Skin of body (tissue), 1 donor: ENCODE measurements at regions not wholly inside any gene's neighbourhood (a gene's known extent, or its start where the extent isn't known, plus 50 kb on each side); places are given as distances from the start of the nearest gene placed in this dataset.
A peak's percentile ranks its signal among the peaks of the same experiment; 100 is the strongest.

Experiments used
- DNase-seq: peaks from one replicate; lab custom pipeline; 2025; lab: John Stamatoyannopoulos, UW

GRCh38 chr5:68407311-68408239 lies 192.0 kb downstream of the PIK3R1 start:
- DNase-seq = no peak

GRCh38 chr5:68408345-68408871 lies 192.9 kb downstream of the PIK3R1 start:
- DNase-seq = no peak

GRCh38 chr5:68409259-68409658 lies 193.7 kb downstream of the PIK3R1 start:
- DNase-seq = no peak

DNA sequence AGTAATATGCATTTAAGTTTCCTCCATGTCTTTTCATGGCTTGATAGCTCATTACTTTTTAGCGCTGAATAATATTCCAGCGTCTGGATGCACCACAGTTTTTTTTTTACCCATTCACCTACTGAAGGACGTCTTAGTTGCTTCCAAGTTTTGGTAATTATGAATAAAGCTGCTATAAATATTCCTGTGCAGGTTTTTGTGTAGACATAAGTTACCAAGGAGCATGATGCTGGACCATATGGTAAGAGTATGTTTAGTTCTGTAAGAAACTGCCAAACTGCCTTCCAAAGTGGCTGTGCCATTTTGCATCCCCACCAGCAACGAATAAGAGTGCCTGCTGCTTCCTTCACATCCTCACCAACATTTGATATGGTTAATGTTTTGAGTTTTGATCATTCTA lies 195.6 kb downstream of the PIK3R1 start:
- no peak for DNase-seq

DNA sequence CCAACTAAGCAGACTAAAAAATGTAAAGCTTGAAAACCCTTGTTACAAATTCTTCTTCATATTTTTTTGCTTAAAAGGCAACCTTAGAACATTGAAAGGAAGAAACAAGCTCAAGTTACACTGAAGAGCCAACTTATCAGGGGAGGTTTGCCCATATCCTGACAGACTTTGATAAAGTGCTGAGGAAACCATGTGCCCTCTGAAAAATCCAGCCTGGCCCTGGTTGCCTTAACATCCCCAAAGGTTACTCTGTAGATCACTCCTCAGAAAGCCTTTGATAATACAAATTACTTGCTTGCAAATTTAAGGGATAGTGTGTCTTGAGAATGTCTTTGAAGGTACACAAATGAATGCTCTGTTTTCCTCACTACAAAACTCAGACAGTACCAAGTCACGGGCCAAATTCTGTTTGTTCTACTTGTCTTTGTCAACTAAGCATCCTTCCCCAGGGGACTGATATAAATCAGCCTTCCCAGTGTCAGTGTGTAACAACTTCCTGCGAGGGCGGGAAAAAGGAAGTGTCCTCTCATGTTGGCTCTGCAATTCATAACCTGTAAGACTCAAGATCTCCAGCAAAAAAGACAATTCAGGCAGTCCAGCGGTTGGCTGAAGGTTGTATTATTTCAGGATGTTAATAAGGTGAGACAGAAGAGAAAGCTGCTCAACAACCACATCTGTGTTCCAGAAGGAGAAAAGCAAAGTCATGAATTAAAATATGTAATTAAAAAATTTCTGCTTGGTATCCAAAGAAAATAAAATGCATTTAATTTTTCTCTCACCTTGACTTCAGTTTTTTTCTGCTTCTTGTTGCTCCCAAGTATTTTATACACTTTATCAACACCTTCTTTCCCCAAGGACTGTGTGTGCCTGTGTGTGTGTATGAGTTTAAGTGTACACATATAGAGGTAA lies 199.9 kb downstream of the PIK3R1 start:
- no peak for DNase-seq

- no peak for DNase-seq
Observed at GRCh38 chr5:68416714-68417113, 201.2 kb downstream of the PIK3R1 start.

GRCh38 chr5:68418201-68418600 lies 202.6 kb downstream of the PIK3R1 start:
- DNase-seq = no peak

DNA sequence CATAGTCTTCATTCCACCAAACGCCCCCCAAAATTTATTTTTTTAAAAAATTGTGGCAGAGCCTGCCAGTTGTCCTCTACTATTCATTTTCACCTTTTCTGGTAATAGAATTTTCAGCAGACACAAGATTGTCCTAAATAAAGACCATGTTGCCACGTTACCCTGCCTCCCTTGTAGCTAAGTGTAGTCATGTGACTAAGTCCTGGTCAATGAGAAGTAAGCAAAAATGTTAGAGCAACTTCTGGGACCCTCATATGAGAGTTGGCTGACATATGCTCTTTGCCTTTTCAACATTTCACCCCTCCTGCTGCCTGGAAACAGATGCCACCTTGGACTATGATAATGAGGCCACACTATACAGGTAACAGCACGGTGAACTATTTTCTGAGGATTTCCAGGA lies 203.1 kb downstream of the PIK3R1 start:
- no peak for DNase-seq

DNA sequence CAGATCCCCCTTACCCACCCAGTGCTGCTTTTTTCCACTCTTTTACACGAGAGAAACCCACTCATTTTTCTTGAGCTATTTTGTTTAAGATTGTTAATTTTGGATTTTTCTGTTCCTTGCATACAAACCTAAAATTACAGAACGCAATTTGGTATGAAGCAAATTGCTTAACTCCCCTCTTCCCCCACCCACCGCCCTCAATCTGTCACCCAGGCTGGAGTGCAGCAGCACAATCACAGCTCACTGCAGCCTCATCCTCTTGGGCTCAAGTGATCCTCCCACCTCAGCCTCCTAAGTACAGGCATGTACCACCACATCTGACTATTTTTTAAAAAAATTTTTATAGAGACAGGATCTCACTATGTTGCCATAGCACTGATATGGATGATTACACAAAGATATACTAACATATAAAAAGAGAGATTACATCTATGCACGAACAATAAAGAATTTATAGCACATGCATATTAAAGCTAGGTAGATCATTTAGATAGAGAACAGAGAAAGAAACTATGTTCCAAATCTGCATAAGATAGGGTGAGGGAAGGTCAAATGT lies 203.6 kb downstream of the PIK3R1 start:
- DNase-seq = no peak

- DNase-seq = no peak
Observed at GRCh38 chr5:68419637-68420452, 204.3 kb downstream of the PIK3R1 start.

DNA sequence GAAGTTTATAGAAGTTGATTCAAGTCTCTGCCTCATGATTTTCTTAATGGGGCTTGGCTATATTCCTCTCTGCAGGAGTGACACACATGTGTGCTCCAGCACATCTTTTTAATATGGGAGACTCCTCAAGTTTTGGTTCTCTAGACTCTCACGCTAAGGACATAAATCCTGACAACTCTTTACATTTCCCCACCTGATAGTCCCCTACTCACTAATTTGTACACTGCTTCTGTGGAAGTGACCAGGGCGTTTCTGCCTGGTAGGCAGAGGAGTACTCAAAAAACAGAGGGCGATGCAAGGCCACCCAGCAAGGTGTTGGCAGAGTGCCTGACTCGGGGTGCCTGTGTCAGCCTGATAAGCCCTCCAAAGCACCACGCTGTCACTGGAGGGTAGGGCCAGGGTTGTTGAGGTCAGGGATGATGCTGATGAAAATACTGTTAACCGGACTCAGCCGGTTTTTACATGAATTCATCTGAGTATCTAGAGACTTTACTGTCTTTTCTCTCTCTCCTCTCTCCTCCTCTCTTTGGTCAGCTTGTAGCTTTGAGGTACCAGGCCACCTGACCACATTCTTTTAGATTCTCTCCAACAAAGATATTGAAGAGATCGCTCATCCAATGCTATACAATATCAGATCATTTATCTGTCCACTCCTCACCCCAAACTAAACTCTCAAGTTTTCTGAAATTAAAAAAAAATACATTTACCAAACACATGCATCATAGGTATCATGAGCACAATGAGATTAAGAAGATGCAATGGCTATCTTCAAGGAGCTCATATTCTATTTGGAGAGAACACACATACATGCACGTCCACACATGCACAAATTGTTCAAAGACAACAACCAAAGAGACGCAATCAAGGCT lies 205.2 kb downstream of the PIK3R1 start:
- peak; percentile 14 for DNase-seq

DNA sequence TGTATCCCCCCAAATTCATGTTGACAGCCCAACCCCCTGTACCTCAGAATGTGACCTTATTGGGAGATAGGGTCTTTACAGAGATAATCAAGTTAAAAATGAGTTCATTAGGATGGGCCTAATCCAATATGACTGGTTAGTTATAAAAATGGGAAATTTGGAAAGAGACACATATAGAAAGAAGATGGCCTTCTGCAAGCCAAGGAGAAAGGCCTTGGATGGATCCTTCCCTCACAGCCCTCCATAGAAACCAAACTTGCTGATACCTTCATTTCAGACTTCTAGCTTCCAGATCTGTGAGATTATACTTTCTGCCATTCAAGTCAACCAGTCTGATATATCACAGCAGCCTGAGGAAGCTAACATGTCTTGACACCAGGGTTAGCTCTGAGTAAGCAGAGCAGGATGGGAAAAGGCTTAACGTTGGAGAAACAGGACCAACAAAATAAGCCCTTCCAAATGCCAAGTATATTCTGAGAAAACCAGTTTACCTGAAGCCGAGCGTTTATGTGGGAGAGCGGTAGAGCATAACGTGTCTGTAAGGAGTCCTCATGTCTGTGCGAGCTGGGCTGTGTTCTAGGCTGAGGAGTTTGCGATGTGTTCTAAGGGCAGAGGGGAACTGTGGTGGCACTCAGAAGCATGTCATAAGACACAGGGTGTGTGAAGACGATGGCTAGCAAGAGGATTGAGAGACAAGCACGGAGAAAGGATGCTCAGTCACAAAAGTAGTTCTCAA lies 206.1 kb downstream of the PIK3R1 start:
- DNase-seq = no peak

DNA sequence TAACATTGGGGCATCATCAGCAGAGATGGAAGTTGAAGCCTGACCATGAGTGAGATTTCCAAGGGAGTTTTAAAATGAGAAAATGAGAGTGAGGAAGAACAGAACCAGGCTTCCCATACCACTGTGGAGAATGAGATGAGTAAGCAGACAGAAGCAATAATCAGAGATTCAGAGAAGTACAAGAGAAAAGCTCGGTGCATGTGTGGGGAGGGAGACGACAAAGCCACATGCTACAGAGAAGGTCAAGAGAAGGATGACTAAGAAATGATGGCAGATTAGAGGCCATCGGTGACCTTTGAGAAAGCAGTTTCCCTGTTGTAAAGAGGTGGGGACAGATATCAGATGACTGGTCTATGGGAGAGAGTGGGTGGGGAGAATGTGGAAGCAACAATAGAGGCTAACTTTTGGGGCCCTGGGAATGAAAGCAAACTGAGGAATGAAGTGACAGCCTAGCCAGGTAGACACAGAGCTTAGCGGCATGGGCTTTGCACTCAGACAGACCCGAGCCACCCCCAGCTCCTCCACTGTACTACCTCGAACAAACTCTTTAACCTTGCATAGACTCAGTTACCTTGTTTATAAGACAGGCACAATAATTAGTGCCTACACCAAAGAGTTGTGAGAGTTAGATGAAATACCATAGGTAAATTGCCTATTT lies 207.7 kb downstream of the PIK3R1 start:
- DNase-seq = no peak

GRCh38 chr5:68424799-68425537 lies 209.4 kb downstream of the PIK3R1 start:
- peak; percentile 12 for DNase-seq

DNA sequence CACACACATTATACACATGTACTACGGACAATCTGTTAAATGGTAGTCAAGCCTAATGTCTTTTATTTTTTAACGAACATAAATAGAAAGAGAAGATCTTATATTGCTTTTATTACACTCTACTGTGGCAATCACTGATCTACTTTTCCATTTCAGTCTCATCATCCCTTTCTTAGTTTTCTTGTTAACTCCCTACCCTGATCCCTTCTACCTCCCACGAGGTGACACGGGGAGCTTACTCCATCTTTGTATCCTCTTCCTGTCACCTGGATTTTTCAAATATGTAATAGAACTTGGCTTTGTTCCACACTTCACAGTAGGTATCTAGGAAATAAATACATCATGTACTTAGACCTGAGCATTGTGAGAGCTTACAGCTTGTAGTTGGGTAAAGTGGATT lies 211.0 kb downstream of the PIK3R1 start:
- no peak for DNase-seq

DNA sequence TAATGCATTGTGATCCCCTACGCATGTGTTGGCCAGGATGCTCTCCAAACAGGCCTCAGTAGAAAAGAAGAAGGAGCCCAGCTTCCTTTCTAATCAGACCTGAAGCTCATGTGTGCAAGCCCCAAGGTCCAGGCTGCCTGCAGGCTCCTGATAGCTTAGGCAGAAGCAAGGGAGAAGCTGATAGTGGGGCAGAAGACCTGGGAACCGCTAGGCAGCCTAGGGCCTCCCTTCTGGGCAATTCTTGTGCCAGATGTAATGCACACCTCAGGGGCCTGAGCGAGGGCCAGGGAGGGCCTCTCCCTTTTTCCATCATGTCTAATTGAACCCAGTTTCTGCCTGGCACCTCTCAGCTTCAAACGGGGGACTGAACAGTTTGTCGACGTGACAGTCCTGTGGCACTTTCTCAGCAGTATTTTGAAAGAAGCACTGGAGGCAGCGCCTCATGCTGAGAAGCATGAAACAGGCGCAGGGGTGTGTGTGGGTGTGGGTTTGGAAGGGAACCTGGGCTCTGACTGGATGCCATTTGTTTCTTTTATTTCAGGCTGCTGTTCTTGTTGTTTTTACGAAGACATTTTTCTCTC lies 212.8 kb downstream of the PIK3R1 start:
- DNase-seq = no peak

- no peak for DNase-seq
Observed at GRCh38 chr5:68429510-68429909, 214.0 kb downstream of the PIK3R1 start.

DNA sequence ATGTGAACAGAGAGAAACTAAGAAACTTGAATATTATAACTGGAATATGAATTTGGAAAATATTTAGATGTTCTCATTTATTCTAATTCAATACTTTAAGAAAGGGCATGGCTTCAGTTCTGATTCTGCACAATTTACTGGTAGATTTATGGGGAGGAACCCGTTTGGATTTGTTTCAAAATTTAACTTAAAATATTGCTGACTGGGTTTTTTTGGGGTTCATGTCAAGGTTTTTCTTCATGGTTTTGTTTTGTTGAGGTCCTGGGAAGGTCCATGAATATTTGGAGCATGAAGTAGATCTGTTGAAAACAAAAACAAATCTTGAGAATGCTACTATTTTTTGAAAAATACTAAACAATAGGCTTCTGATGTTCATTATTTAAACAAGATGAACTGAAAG lies 214.7 kb downstream of the PIK3R1 start:
- DNase-seq = no peak
